ENCODE measurements at regions not wholly inside any gene's neighbourhood (a gene's known extent, or its start where the extent isn't known, plus 50 kb on each side); places are given as distances from the start of the nearest gene placed in this dataset.

DNA sequence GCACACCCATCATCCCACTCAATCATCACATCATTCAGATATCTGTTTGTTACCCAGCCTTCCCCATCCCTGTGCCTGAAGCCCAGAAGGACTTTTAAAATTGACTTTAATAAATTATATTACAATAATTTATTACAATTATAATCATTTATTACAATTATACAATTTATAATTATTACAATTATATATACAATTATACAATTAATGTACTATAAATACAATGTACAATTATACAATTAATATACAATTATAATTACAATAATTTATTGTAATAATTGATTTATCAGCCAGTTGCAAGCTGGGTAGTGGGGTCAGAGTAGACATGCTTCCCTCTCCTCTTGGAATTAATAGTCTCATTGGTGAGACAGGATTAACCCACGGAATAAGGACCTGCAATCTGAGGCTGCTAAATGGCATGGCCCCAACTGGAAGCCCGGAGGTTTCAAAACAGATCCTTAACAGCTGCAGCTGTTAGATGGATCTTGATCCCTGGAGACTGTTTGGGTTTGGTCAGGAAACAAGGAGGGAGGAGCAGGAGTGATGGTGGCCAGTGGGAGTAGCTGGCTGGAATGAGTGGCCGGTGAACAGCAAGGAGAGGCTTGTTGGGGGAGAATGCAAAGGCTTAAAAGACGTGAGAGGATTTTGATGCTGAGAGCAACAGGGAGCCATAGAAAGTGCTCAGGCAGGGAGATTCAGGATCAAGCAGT lies 402.8 kb upstream of the PODXL start:
- no peaks in the 10 kb centered on the region for H3K9me3 ChIP-seq (ENCODE audit: insufficient read depth, low read length)
- H3K4me3 ChIP-seq (ENCODE audit: insufficient read length, low read depth): no peak overlapping the region
- no peaks in the 10 kb centered on the region for H3K36me3 ChIP-seq (ENCODE audit: insufficient read depth, insufficient read length, low read length)
- no peak overlapping the region for H3K9ac ChIP-seq (ENCODE audit: insufficient read length, low read depth)
- TF ChIP-seq YY1 (IDR thresholded peaks at IDR 0.05; ENCODE audit: insufficient read depth, insufficient read length): no peak
- TF ChIP-seq SUZ12 (IDR thresholded peaks at IDR 0.05; ENCODE audit: extremely low read depth, insufficient read depth, insufficient read length): no peak
- TF ChIP-seq ZNF274 (IDR thresholded peaks at IDR 0.05; ENCODE audit: low read depth, low read length): no peak
- H3K4me1 ChIP-seq (ENCODE audit: insufficient read depth, insufficient read length): peaks cover 2% of the 10 kb centered on the region
- H3K27me3 ChIP-seq (ENCODE audit: insufficient read depth, insufficient read length): peaks cover 4% of the 10 kb centered on the region
- no peak for DNase-seq (ENCODE audit: low read depth, low spot score)

- Histone ChIP-seq H3K9me3 (ENCODE audit: insufficient read depth, low read length) (no peaks in the 10 kb centered on the region), H3K9ac (ENCODE audit: insufficient read length, low read depth) (no peak overlapping the region), H3K4me1 (ENCODE audit: insufficient read depth, insufficient read length) (peaks cover 2% of the 10 kb centered on the region), H3K4me3 (ENCODE audit: insufficient read length, low read depth) (no peak overlapping the region), H3K36me3 (ENCODE audit: insufficient read depth, insufficient read length, low read length) (no peaks in the 10 kb centered on the region), H3K27me3 (ENCODE audit: insufficient read depth, insufficient read length) (peaks cover 4% of the 10 kb centered on the region)
- no peak for TF ChIP-seq SUZ12 (IDR thresholded peaks at IDR 0.05; ENCODE audit: extremely low read depth, insufficient read depth, insufficient read length)
- no peak for TF ChIP-seq YY1 (IDR thresholded peaks at IDR 0.05; ENCODE audit: insufficient read depth, insufficient read length)
- no peak for TF ChIP-seq ZNF274 (IDR thresholded peaks at IDR 0.05; ENCODE audit: low read depth, low read length)
- no peak for DNase-seq (ENCODE audit: low read depth, low spot score)
Observed at GRCh38 chr7:131957338-131958020, 401.1 kb upstream of the PODXL start.

DNA sequence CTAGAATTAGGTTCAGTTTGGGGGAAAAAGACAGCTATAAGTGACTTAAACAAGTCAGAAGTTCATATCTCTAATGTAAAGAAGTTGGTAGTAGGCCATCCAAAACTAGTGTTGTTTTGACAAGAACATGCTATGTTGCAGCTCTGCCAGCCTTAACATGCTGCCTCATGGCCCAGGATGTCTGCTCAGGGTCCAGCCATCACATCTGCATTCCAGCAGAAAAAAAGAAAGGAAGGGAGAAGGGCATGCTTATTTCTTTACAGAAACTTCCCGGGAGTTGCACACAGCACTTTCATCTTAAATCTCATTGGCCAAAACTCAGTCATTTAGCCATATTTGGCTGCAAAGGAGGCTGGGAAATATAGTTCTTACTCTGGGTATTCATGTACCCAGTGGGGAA lies 400.4 kb upstream of the PODXL start:
- Histone ChIP-seq H3K9ac (ENCODE audit: insufficient read length, low read depth) (no peak overlapping the region), H3K4me1 (ENCODE audit: insufficient read depth, insufficient read length) (peaks cover 2% of the 10 kb centered on the region), H3K36me3 (ENCODE audit: insufficient read depth, insufficient read length, low read length) (no peaks in the 10 kb centered on the region), H3K27me3 (ENCODE audit: insufficient read depth, insufficient read length) (peaks cover 4% of the 10 kb centered on the region), H3K9me3 (ENCODE audit: insufficient read depth, low read length) (no peaks in the 10 kb centered on the region), H3K4me3 (ENCODE audit: insufficient read length, low read depth) (no peak overlapping the region)
- no peak for DNase-seq (ENCODE audit: low read depth, low spot score)
- TF ChIP-seq YY1 (IDR thresholded peaks at IDR 0.05; ENCODE audit: insufficient read depth, insufficient read length): no peak
- TF ChIP-seq ZNF274 (IDR thresholded peaks at IDR 0.05; ENCODE audit: low read depth, low read length): no peak
- no peak for TF ChIP-seq SUZ12 (IDR thresholded peaks at IDR 0.05; ENCODE audit: extremely low read depth, insufficient read depth, insufficient read length)

GRCh38 chr7:131955679-131956078 lies 399.3 kb upstream of the PODXL start:
- Histone ChIP-seq H3K4me3 (ENCODE audit: insufficient read length, low read depth) (no peak overlapping the region), H3K9me3 (ENCODE audit: insufficient read depth, low read length) (no peaks in the 10 kb centered on the region), H3K36me3 (ENCODE audit: insufficient read depth, insufficient read length, low read length) (no peaks in the 10 kb centered on the region), H3K9ac (ENCODE audit: insufficient read length, low read depth) (no peak overlapping the region), H3K27me3 (ENCODE audit: insufficient read depth, insufficient read length) (peaks cover under 1% of the 10 kb centered on the region), H3K4me1 (ENCODE audit: insufficient read depth, insufficient read length) (peaks cover 2% of the 10 kb centered on the region)
- DNase-seq (ENCODE audit: low read depth, low spot score): peak; percentile 16
- TF ChIP-seq ZNF274 (IDR thresholded peaks at IDR 0.05; ENCODE audit: low read depth, low read length) (no peak), YY1 (IDR thresholded peaks at IDR 0.05; ENCODE audit: insufficient read depth, insufficient read length) (no peak), SUZ12 (IDR thresholded peaks at IDR 0.05; ENCODE audit: extremely low read depth, insufficient read depth, insufficient read length) (no peak)

- Histone ChIP-seq H3K4me1 (ENCODE audit: insufficient read depth, insufficient read length) (peaks cover 2% of the 10 kb centered on the region), H3K27me3 (ENCODE audit: insufficient read depth, insufficient read length) (peaks cover 5% of the 10 kb centered on the region), H3K9me3 (ENCODE audit: insufficient read depth, low read length) (no peaks in the 10 kb centered on the region), H3K9ac (ENCODE audit: insufficient read length, low read depth) (no peak overlapping the region), H3K4me3 (ENCODE audit: insufficient read length, low read depth) (no peak overlapping the region), H3K36me3 (ENCODE audit: insufficient read depth, insufficient read length, low read length) (no peaks in the 10 kb centered on the region)
- DNase-seq (ENCODE audit: low read depth, low spot score): no peak
- TF ChIP-seq YY1 (IDR thresholded peaks at IDR 0.05; ENCODE audit: insufficient read depth, insufficient read length) (no peak), ZNF274 (IDR thresholded peaks at IDR 0.05; ENCODE audit: low read depth, low read length) (no peak), SUZ12 (IDR thresholded peaks at IDR 0.05; ENCODE audit: extremely low read depth, insufficient read depth, insufficient read length) (no peak)
Observed at GRCh38 chr7:131953184-131953583, 396.8 kb upstream of the PODXL start.

GRCh38 chr7:131952365-131952764 lies 395.9 kb upstream of the PODXL start:
- TF ChIP-seq ZNF274 (IDR thresholded peaks at IDR 0.05; ENCODE audit: low read depth, low read length) (no peak), SUZ12 (IDR thresholded peaks at IDR 0.05; ENCODE audit: extremely low read depth, insufficient read depth, insufficient read length) (no peak), YY1 (IDR thresholded peaks at IDR 0.05; ENCODE audit: insufficient read depth, insufficient read length) (no peak)
- Histone ChIP-seq H3K4me1 (ENCODE audit: insufficient read depth, insufficient read length) (peaks cover 2% of the 10 kb centered on the region), H3K27me3 (ENCODE audit: insufficient read depth, insufficient read length) (peaks cover 13% of the 10 kb centered on the region), H3K36me3 (ENCODE audit: insufficient read depth, insufficient read length, low read length) (no peaks in the 10 kb centered on the region), H3K9me3 (ENCODE audit: insufficient read depth, low read length) (no peaks in the 10 kb centered on the region), H3K9ac (ENCODE audit: insufficient read length, low read depth) (no peak overlapping the region), H3K4me3 (ENCODE audit: insufficient read length, low read depth) (no peak overlapping the region)
- no peak for DNase-seq (ENCODE audit: low read depth, low spot score)

DNA sequence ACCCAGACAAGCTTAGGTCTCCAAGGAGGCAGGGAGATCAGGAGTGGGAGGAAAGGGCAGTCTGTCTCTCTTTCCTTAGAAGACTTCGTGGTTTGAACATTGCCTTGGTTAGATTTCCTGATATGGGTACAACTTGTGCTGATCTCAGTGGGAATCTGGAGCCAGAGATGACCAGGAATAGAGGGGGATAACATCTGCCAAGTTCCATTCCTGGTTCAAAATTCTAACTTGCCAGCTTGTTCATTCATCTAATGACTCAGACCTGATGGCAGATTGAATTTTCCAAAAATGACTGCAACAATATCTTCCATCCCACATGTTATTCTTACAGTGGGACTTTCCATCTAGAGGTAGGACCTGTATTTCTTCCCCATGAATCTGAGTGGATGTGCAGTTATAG lies 394.3 kb upstream of the PODXL start:
- TF ChIP-seq YY1 (IDR thresholded peaks at IDR 0.05; ENCODE audit: insufficient read depth, insufficient read length) (no peak), ZNF274 (IDR thresholded peaks at IDR 0.05; ENCODE audit: low read depth, low read length) (no peak), SUZ12 (IDR thresholded peaks at IDR 0.05; ENCODE audit: extremely low read depth, insufficient read depth, insufficient read length) (no peak)
- no peak overlapping the region for H3K9ac ChIP-seq (ENCODE audit: insufficient read length, low read depth)
- no peak for DNase-seq (ENCODE audit: low read depth, low spot score)
- no peak overlapping the region for H3K4me3 ChIP-seq (ENCODE audit: insufficient read length, low read depth)
- H3K27me3 ChIP-seq (ENCODE audit: insufficient read depth, insufficient read length): peaks cover 29% of the 10 kb centered on the region
- H3K36me3 ChIP-seq (ENCODE audit: insufficient read depth, insufficient read length, low read length): no peaks in the 10 kb centered on the region
- H3K4me1 ChIP-seq (ENCODE audit: insufficient read depth, insufficient read length): peaks cover 2% of the 10 kb centered on the region
- H3K9me3 ChIP-seq (ENCODE audit: insufficient read depth, low read length): no peaks in the 10 kb centered on the region

Measured in NT2/D1 (cell line).